Esophagus muscularis mucosa (tissue), 4 donors: ENCODE measurements at regions not wholly inside any gene's neighbourhood (a gene's known extent, or its start where the extent isn't known, plus 50 kb on each side); places are given as distances from the start of the nearest gene placed in this dataset.

Source experiments
- DNase-seq: peaks from one replicate; pipeline ENCODE4 v3.0.0-alpha.2; 2017; ENCODE audit errors: extremely low spot score
- H3K27ac ChIP-seq, 4 donors: fragments of 200-600 bp; sonication (generic); replicated peaks in 1 of 4; 1 replicate in 3 of 4; 2 replicates in 1 of 4; pipeline ENCODE4 v1.5.1; 2016 to 2019; ENCODE audit warnings: mild to moderate bottlenecking in 1 of 4
- H3K27me3 ChIP-seq, 4 donors: fragments of 200-600 bp; sonication (generic); one replicate each; pipeline versions ENCODE4 v1.5.1 to v1.6.0; 2016 to 2019
- H3K36me3 ChIP-seq, 4 donors: fragments of 200-600 bp; sonication (generic); one replicate each; pipeline ENCODE4 v1.5.1; 2016 to 2019
- H3K4me1 ChIP-seq, 4 donors: fragments of 200-600 bp; sonication (generic); one replicate each; pipeline ENCODE4 v1.5.1; 2016 to 2019
- H3K4me3 ChIP-seq, 4 donors: fragments of 200-600 bp; sonication (generic); 1 replicate in 2 of 4; 2 replicates in 2 of 4; pipeline ENCODE4 v1.5.1; 2016 to 2019; ENCODE audit warnings: mild to moderate bottlenecking in 4 of 4, moderate library complexity in 1 of 4
- H3K9me3 ChIP-seq, 4 donors: fragments of 200-600 bp; sonication (generic); 1 replicate in 3 of 4; 2 replicates in 1 of 4; pipeline ENCODE4 v1.5.1; 2016 to 2019
- CTCF ChIP-seq, 3 experiments: fragments of 200-600 bp in 2 of 3; fragments of 450-650 bp in 1 of 3; sonication (generic) in 2 of 3; IDR thresholded peaks; one replicate each; pipeline ENCODE4 v1.5.1; 2017 to 2019; ENCODE audit warnings: antibody characterized with exemption in 3 of 3, mild to moderate bottlenecking in 2 of 3, moderate library complexity in 1 of 3
- EP300 ChIP-seq: sonication (generic); formaldehyde crosslinking; IDR thresholded peaks from one replicate; pipeline ENCODE4 v1.6.1; 2017; ENCODE audit warnings: antibody characterized with exemption
- POLR2A ChIP-seq: fragments of 450-650 bp; IDR thresholded peaks from one replicate; pipeline ENCODE4 v1.6.1; 2017; ENCODE audit warnings: antibody characterized with exemption, moderate library complexity, mild to moderate bottlenecking, low read depth
- POLR2AphosphoS5 ChIP-seq, 2 donors: sonication (generic); formaldehyde crosslinking; IDR thresholded peaks; one replicate each; pipeline ENCODE4 v1.6.1; 2017; ENCODE audit warnings: antibody characterized with exemption in 2 of 2
- WGBS: methylation state at CpG from one replicate; pipeline ENCODE4 v1.1.5; 2018; 5-methylcytosine and 5-hydroxymethylcytosine counted together
- intact Hi-C: fragments of 100-400 bp; cut with DNase I; formaldehyde crosslinking; loops from one replicate; pipeline ENCODE4 v1.15.1; 2023

DNA sequence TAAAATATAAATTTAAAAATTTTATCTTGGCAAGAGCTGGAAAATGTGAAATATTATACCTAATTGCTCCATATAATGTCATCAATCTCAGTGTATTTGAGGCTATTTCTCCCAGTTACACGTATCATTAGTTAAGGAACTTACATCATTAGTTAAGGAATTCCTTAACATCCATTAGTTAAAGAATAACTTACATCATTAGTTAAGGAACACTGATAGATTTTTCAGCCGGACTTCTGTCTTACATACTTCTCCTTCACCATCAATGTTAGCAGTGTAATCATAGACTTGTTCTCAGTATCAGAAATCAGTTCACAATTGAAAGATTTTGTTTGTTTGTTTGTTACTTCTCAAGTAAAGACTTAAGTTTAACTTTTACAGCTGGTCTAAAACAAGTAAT lies 524.4 kb upstream of the CHD1 start:
- intact Hi-C loops = no loop called here
- Histone ChIP-seq H3K36me3 (no peaks in the 10 kb centered on the region), H3K4me1 (no peaks in the 10 kb centered on the region), H3K9me3 (no peaks in the 10 kb centered on the region), H3K4me3 (no peak overlapping the region), H3K27ac (no peak overlapping the region), H3K27me3 (no peaks in the 10 kb centered on the region)
- 80% methylated on average over 2 of the region's 2 CpGs for WGBS
- DNase-seq = no peak
- TF ChIP-seq CTCF (IDR thresholded peaks at IDR 0.05) (no peak), POLR2AphosphoS5 (IDR thresholded peaks at IDR 0.05) (no peak), POLR2A (no peak), EP300 (no peak)

- WGBS = 73% methylated on average over 3 of the region's 3 CpGs
- H3K4me3 ChIP-seq = no peak overlapping the region
- intact Hi-C loops = no loop called here
- no peaks in the 10 kb centered on the region for H3K9me3 ChIP-seq
- no peak for DNase-seq
- H3K36me3 ChIP-seq = no peaks in the 10 kb centered on the region
- TF ChIP-seq EP300 (no peak), CTCF (IDR thresholded peaks at IDR 0.05) (no peak), POLR2AphosphoS5 (IDR thresholded peaks at IDR 0.05) (no peak)
- H3K4me1 ChIP-seq = no peaks in the 10 kb centered on the region
- H3K27ac ChIP-seq = no peak overlapping the region
- no peaks in the 10 kb centered on the region for H3K27me3 ChIP-seq
These were observed 521.0 kb upstream of the CHD1 start for GRCh38 chr5:99449786-99450185.

DNA sequence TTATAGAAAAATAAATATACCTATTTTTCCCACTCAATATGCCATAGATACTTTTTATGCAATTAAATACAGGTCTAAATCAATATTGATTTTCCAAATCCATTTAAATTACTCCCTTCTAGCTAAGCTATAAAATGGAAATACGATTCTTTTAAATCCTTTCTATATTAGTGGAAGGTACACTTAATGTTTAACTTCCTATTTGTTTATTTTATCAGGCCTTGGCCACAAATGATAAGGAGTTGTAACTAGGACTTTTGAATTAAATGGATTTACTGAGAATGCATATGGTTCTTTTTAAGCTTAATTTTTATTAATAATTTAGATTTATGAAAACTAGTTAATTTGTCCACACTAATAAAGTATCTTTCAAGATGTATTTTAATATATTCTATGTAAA lies 517.0 kb upstream of the CHD1 start:
- Histone ChIP-seq H3K36me3 (no peaks in the 10 kb centered on the region), H3K9me3 (no peaks in the 10 kb centered on the region), H3K27me3 (no peaks in the 10 kb centered on the region), H3K4me3 (no peak overlapping the region), H3K27ac (no peak overlapping the region), H3K4me1 (no peaks in the 10 kb centered on the region)
- 88% methylated on average over 1 of the region's 1 CpG for WGBS
- no peak for TF ChIP-seq POLR2A
- no peak for TF ChIP-seq CTCF (IDR thresholded peaks at IDR 0.05)
- TF ChIP-seq EP300 = no peak
- TF ChIP-seq POLR2AphosphoS5 (IDR thresholded peaks at IDR 0.05) = no peak
- no peak for DNase-seq
- intact Hi-C loops = no loop called here

GRCh38 chr5:99441235-99441634 lies 512.4 kb upstream of the CHD1 start:
- TF ChIP-seq POLR2AphosphoS5 (IDR thresholded peaks at IDR 0.05) (no peak), EP300 (no peak), POLR2A (no peak), CTCF (IDR thresholded peaks at IDR 0.05) (no peak)
- no peaks in the 10 kb centered on the region for H3K9me3 ChIP-seq
- H3K27ac ChIP-seq = no peak overlapping the region
- H3K27me3 ChIP-seq = no peaks in the 10 kb centered on the region
- no peaks in the 10 kb centered on the region for H3K36me3 ChIP-seq
- peaks cover 0 to 11% (median 4%) of the 10 kb centered on the region in 4 donors for H3K4me1 ChIP-seq
- no peak for DNase-seq
- H3K4me3 ChIP-seq = no peak overlapping the region
- WGBS = 78% methylated on average over 3 of the region's 3 CpGs
- intact Hi-C loops = no loop called here

GRCh38 chr5:99438619-99439018 lies 509.8 kb upstream of the CHD1 start:
- TF ChIP-seq EP300 = no peak
- TF ChIP-seq CTCF (IDR thresholded peaks at IDR 0.05) = no peak
- no peak for TF ChIP-seq POLR2A
- TF ChIP-seq POLR2AphosphoS5 (IDR thresholded peaks at IDR 0.05) = no peak
- 86% methylated on average over 7 of the region's 7 CpGs for WGBS
- Histone ChIP-seq H3K27me3 (no peaks in the 10 kb centered on the region), H3K4me3 (no peak overlapping the region), H3K9me3 (no peaks in the 10 kb centered on the region), H3K4me1 (peaks cover 0 to 11% (median 4%) of the 10 kb centered on the region in 4 donors), H3K27ac (no peak overlapping the region), H3K36me3 (no peaks in the 10 kb centered on the region)
- no peak for DNase-seq
- intact Hi-C loops = no loop called here
